ENCODE measurements at regions not wholly inside any gene's neighbourhood (a gene's known extent, or its start where the extent isn't known, plus 50 kb on each side); places are given as distances from the start of the nearest gene placed in this dataset.

GRCh38 chr11:115557681-115558080 lies 53.5 kb upstream of the CADM1 start:
- TF ChIP-seq CTCF (IDR thresholded peaks at IDR 0.05) (no peak), POLR2A (IDR thresholded peaks at IDR 0.05) (no peak)
